GM21447 (cell line): ENCODE measurements at regions not wholly inside any gene's neighbourhood (a gene's known extent, or its start where the extent isn't known, plus 50 kb on each side); places are given as distances from the start of the nearest gene placed in this dataset.

Source experiments
- ATAC-seq: cut with Tn5 transposase; IDR thresholded peaks from one replicate; pipeline ENCODE4 v1.9.1; 2021; ENCODE audit not compliant: unreplicated experiment

- no peak for ATAC-seq
Measured at GRCh38 chr6:139613496-139613895, 239.0 kb upstream of the CITED2 start.

GRCh38 chr6:139612135-139612465 is 237.7 kb upstream of the CITED2 start:
- ATAC-seq, result no peak

- ATAC-seq, result no peak
Measured at GRCh38 chr6:139611327-139612134, 237.1 kb upstream of the CITED2 start.

GRCh38 chr6:139608466-139609261 is 234.2 kb upstream of the CITED2 start:
- no peak for ATAC-seq

- ATAC-seq, result no peak
Measured at GRCh38 chr6:139605350-139605749, 230.9 kb upstream of the CITED2 start.

GRCh38 chr6:139603581-139603980 is 229.1 kb upstream of the CITED2 start:
- ATAC-seq, result no peak

- ATAC-seq, result no peak
Measured at GRCh38 chr6:139602577-139602976, 228.1 kb upstream of the CITED2 start.

GRCh38 chr6:139600919-139601475 is 226.5 kb upstream of the CITED2 start:
- peak; percentile 99 for ATAC-seq

GRCh38 chr6:139600343-139600742 is 225.9 kb upstream of the CITED2 start:
- ATAC-seq, result peak; percentile 9

- no peak for ATAC-seq
Measured at GRCh38 chr6:139597771-139598755, 223.6 kb upstream of the CITED2 start.

- ATAC-seq, result no peak
Measured at GRCh38 chr6:139597087-139597763, 222.8 kb upstream of the CITED2 start.

GRCh38 chr6:139595183-139595582 is 220.7 kb upstream of the CITED2 start:
- no peak for ATAC-seq

GRCh38 chr6:139594333-139594965 is 220.0 kb upstream of the CITED2 start:
- ATAC-seq, result no peak

GRCh38 chr6:139593081-139593480 is 218.6 kb upstream of the CITED2 start:
- no peak for ATAC-seq

- no peak for ATAC-seq
Measured at GRCh38 chr6:139592011-139592410, 217.6 kb upstream of the CITED2 start.

GRCh38 chr6:139591075-139591865 is 216.8 kb upstream of the CITED2 start:
- ATAC-seq, result no peak

- no peak for ATAC-seq
Measured at GRCh38 chr6:139590206-139590605, 215.8 kb upstream of the CITED2 start.

- ATAC-seq, result no peak
Measured at GRCh38 chr6:139588734-139589593, 214.5 kb upstream of the CITED2 start.
